HepG2 (cell line): ENCODE measurements at regions not wholly inside any gene's neighbourhood (a gene's known extent, or its start where the extent isn't known, plus 50 kb on each side); places are given as distances from the start of the nearest gene placed in this dataset.

ENCODE experiments used
- ATAC-seq: fragments of 200-7000 bp; cut with Tn5 transposase; 3 replicates; pipeline ENCODE4 v1.9.1; 2020; ENCODE audit warnings: mild to moderate bottlenecking, moderate library complexity
- BruUV-seq: library from RNA; stranded (reverse); fragments of 400-500 nt; replicated peaks from 2 replicates; lab custom pipeline; 2021; lab: Mats Ljungman, UMichigan
- CTCF ChIA-PET: fragments of 300-600 bp; formaldehyde crosslinking; extraction: SDS; loops from one replicate; lab custom pipeline; 2021; ENCODE audit warnings: low total read pairs, inconsistent platforms, low intra/inter-chr PET ratio; lab: Yijun Ruan, JAX
- POLR2A ChIA-PET: fragments of 350-600 bp; sonication (Branson Sonifier 250); formaldehyde crosslinking; loops from one replicate; lab custom pipeline; 2020; ENCODE audit warnings: antibody characterized with exemption, inconsistent platforms; lab: Yijun Ruan, JAX
- DNase-seq: peaks from one replicate; pipeline ENCODE4 v3.0.0-alpha.2; 2015; ENCODE audit warnings: low spot score
- FAIRE-seq: peaks from 3 replicates; lab custom pipeline; 2011; peaks lifted over from hg19 to GRCh38; lab: Jason Lieb, UNC
- H2AFZ ChIP-seq: one replicate; pipeline ENCODE4 v1.6.1; 2011; ENCODE audit warnings: low read length, inconsistent platforms
- H3K27ac ChIP-seq: fragments of 300-600 bp; 3 replicates; pipeline ENCODE4 v1.8.0; 2011; ENCODE audit warnings: mixed run types, mild to moderate bottlenecking, mixed read lengths, low read length, inconsistent platforms; ENCODE audit not compliant: insufficient read depth; ENCODE audit errors: extremely low read length
- H3K27me3 ChIP-seq, 2 experiments: fragments of 200-600 bp in 1 of 2; 2 replicates in 1 of 2; 3 replicates in 1 of 2; pipeline versions ENCODE4 v1.6.0 to v1.8.0; 2011; ENCODE audit warnings: low read length in 2 of 2, mild to moderate bottlenecking in 2 of 2, moderate library complexity in 2 of 2, inconsistent platforms in 1 of 2; ENCODE audit not compliant: insufficient read depth in 2 of 2, control insufficient read depth in 1 of 2
- H3K36me3 ChIP-seq, 2 experiments: fragments of 200-600 bp in 1 of 2; replicated peaks in 1 of 2; 2 replicates in 1 of 2; 3 replicates in 1 of 2; pipeline versions ENCODE4 v1.5.1 to v1.8.0; 2011; ENCODE audit warnings: low read length in 2 of 2, inconsistent platforms in 1 of 2; ENCODE audit not compliant: insufficient read depth in 2 of 2, control insufficient read depth in 1 of 2
- H3K4me1 ChIP-seq: 2 replicates; pipeline ENCODE4 v1.5.1; 2012; ENCODE audit warnings: low read length, inconsistent platforms; ENCODE audit not compliant: insufficient read depth
- H3K4me2 ChIP-seq: 2 replicates; pipeline ENCODE4 v1.6.0; 2011; ENCODE audit warnings: low read depth, low read length, inconsistent platforms
- H3K4me3 ChIP-seq, 3 experiments: fragments of 200-600 bp in 1 of 3; sonication (generic), shearing (Covaris generic) in 1 of 3; replicated peaks in 1 of 3; 2 replicates each; pipeline ENCODE4 v1.5.1; 2011 to 2016; ENCODE audit warnings: low read length in 3 of 3, inconsistent platforms in 2 of 3, low read depth in 2 of 3, mild to moderate bottlenecking in 2 of 3, control low read depth in 1 of 3, mixed read lengths in 1 of 3; ENCODE audit not compliant: insufficient read depth in 1 of 3
- H3K79me2 ChIP-seq: one replicate; pipeline ENCODE4 v1.6.1; 2011; ENCODE audit warnings: low read length, inconsistent platforms; ENCODE audit not compliant: insufficient read depth
- H3K9ac ChIP-seq: 2 replicates; pipeline ENCODE4 v1.6.0; 2011; ENCODE audit warnings: mild to moderate bottlenecking, low read depth, low read length, inconsistent platforms; ENCODE audit not compliant: insufficient read depth
- H3K9me3 ChIP-seq: 2 replicates; pipeline ENCODE4 v1.5.1; 2012; ENCODE audit warnings: mild to moderate bottlenecking, low read length
- H4K20me1 ChIP-seq: 2 replicates; pipeline ENCODE4 v1.6.0; 2011; ENCODE audit warnings: inconsistent platforms, mild to moderate bottlenecking, low read length, moderate library complexity; ENCODE audit not compliant: insufficient read depth
- ARNT ChIP-seq: fragments of 450-650 bp; IDR thresholded peaks from 2 replicates; pipeline ENCODE4 v1.6.1; 2017
- MAFF ChIP-seq: IDR thresholded peaks from 2 replicates; pipeline ENCODE4 v1.6.1; 2011; ENCODE audit warnings: low read depth, low read length, improper control_type of control experiment
- MAFK ChIP-seq, 2 experiments: IDR thresholded peaks in 1 of 2; conservative IDR thresholded peaks in 1 of 2; 2 replicates each; pipeline ENCODE4 v1.6.1; 2011; ENCODE audit warnings: improper control_type of control experiment in 2 of 2, low read length in 2 of 2
- MTF2 ChIP-seq: sonication (generic); formaldehyde crosslinking; IDR thresholded peaks from 2 replicates; pipeline ENCODE4 v1.5.0; 2020; ENCODE audit warnings: missing genetic modification reagents, borderline replicate concordance
- SIN3A ChIP-seq: IDR thresholded peaks from 2 replicates; pipeline ENCODE4 v1.6.1; 2011; ENCODE audit warnings: low read depth, mild to moderate bottlenecking, control low read depth, low read length, borderline replicate concordance
- ZNF446 ChIP-seq: sonication (generic); formaldehyde crosslinking; IDR thresholded peaks from 2 replicates; pipeline ENCODE4 v1.5.0; 2020; ENCODE audit warnings: mild to moderate bottlenecking, missing genetic modification reagents
- ZNF557 ChIP-seq: sonication (generic); formaldehyde crosslinking; IDR thresholded peaks from 2 replicates; pipeline ENCODE4 v1.4.0; 2020; ENCODE audit warnings: missing genetic modification reagents
- ZNF614 ChIP-seq: IDR thresholded peaks from 2 replicates; pipeline ENCODE4 v1.6.1; 2018; ENCODE audit warnings: missing biosample characterization, missing genetic modification reagents, inconsistent platforms, borderline replicate concordance
- WGBS: methylation state at CpG from one replicate; pipeline ENCODE4 v1.1.6; 2017; ENCODE audit warnings: low lambda C conversion rate; 5-methylcytosine and 5-hydroxymethylcytosine counted together
- in situ Hi-C: cut with HindIII; loops from 2 replicates; pipeline ENCODE4 v1.10.0; 2017; ENCODE audit warnings: low pct_unique_long_range_greater_than_20kb; ENCODE audit not compliant: extremely low pct_ligation_motif_present
- intact Hi-C: fragments of 100-400 bp; cut with micrococcal nuclease; formaldehyde crosslinking; loops from one replicate; pipeline ENCODE4 v1.10.0; 2022; ENCODE audit not compliant: unreplicated experiment
- TF ChIP-seq, protein P1 (sequence below): IDR thresholded peaks from 2 replicates; pipeline ENCODE4 v1.6.1; 2016; ENCODE audit warnings: mild to moderate bottlenecking
- TF ChIP-seq, protein P2 (sequence below): fragments of 450-650 bp; IDR thresholded peaks from 2 replicates; pipeline ENCODE4 v1.6.1; 2017

DNA sequence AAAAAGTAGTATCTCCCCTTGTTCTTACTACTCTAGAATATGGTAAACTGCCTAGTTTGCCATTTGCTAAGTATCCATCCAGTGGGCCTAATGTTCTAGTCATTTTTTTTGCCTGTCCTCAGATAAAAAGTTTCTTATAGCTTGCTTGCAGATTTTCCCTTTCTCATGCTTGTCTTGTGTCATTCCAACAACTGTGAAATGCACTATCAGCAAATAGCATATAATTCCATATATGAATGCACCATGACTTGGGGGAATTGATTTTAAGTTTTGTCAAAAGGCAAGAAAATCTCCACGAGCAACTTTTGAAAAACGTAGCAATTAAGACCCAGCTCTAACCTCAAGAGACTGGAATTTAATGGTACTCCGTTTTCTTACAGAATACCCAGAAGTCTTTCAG, 286.2 kb upstream of the GPR149 start:
- Histone ChIP-seq H3K9ac (no peak overlapping the region), H3K4me2 (no peak overlapping the region), H3K4me3 (no peak overlapping the region), H4K20me1 (no peaks in the 10 kb centered on the region)
- intact Hi-C loops (no loop called here), in situ Hi-C loops (no loop called here)
- FAIRE-seq, result no peak
- POLR2A ChIA-PET, result no interaction called here
- DNase-seq, result no peak
- no peak for TF ChIP-seq SIN3A
- TF ChIP-seq MAFK (conservative IDR thresholded peaks at IDR 0.05 in 1 of 2, IDR thresholded peaks at IDR 0.05 in 1 of 2; ENCODE audit: low read length in 2 of 2), result peak; percentile 48 to 71; a peak in 3 of 4 replicates
- TF ChIP-seq, protein P1, sequence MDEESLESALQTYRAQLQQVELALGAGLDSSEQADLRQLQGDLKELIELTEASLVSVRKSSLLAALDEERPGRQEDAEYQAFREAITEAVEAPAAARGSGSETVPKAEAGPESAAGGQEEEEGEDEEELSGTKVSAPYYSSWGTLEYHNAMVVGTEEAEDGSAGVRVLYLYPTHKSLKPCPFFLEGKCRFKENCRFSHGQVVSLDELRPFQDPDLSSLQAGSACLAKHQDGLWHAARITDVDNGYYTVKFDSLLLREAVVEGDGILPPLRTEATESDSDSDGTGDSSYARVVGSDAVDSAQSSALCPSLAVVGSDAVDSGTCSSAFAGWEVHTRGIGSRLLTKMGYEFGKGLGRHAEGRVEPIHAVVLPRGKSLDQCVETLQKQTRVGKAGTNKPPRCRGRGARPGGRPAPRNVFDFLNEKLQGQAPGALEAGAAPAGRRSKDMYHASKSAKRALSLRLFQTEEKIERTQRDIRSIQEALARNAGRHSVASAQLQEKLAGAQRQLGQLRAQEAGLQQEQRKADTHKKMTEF (CRISPR knock-in tag), result no peak
- no peak for TF ChIP-seq ARNT
- peak; percentile 72 for TF ChIP-seq MAFF
- no peak for TF ChIP-seq ZNF557 (CRISPR knock-in tag)
- TF ChIP-seq, all 625 proteins: peak for 2
- no peak overlapping the region for H3K27ac ChIP-seq
- no peak for ATAC-seq
- H3K79me2 ChIP-seq, result no peaks in the 10 kb centered on the region
- H2AFZ ChIP-seq, result no peak overlapping the region
- H3K27me3 ChIP-seq, result no peaks in the 10 kb centered on the region
- H3K36me3 ChIP-seq, result no peaks in the 10 kb centered on the region
- no TSS peak for BruUV-seq
- WGBS, result 0% methylated on average over 3 of the region's 3 CpGs
- CTCF ChIA-PET, result no interaction called here
- H3K9me3 ChIP-seq, result no peaks in the 10 kb centered on the region
- H3K4me1 ChIP-seq, result no peaks in the 10 kb centered on the region

GRCh38 chr3:154708554-154708953, 278.6 kb upstream of the GPR149 start:
- in situ Hi-C loops, result no loop called here
- Histone ChIP-seq H3K9ac (no peak overlapping the region), H3K9me3 (no peaks in the 10 kb centered on the region), H3K4me2 (no peak overlapping the region), H2AFZ (no peak overlapping the region), H3K4me3 (no peak overlapping the region), H3K27ac (no peak overlapping the region), H3K36me3 (no peaks in the 10 kb centered on the region), H3K27me3 (no peaks in the 10 kb centered on the region), H3K79me2 (no peaks in the 10 kb centered on the region), H3K4me1 (no peaks in the 10 kb centered on the region), H4K20me1 (no peaks in the 10 kb centered on the region)
- no TSS peak for BruUV-seq
- no peak for ATAC-seq
- no peak for FAIRE-seq
- intact Hi-C loops, result no loop called here
- TF ChIP-seq MAFK (conservative IDR thresholded peaks at IDR 0.05 in 1 of 2, IDR thresholded peaks at IDR 0.05 in 1 of 2; ENCODE audit: low read length in 2 of 2) (peak; percentile 93 to 95), MAFF (peak; percentile 95), ZNF446 (CRISPR knock-in tag) (no peak), ZNF614 (CRISPR knock-in tag) (no peak), MTF2 (CRISPR knock-in tag) (no peak)
- TF ChIP-seq, protein P2, sequence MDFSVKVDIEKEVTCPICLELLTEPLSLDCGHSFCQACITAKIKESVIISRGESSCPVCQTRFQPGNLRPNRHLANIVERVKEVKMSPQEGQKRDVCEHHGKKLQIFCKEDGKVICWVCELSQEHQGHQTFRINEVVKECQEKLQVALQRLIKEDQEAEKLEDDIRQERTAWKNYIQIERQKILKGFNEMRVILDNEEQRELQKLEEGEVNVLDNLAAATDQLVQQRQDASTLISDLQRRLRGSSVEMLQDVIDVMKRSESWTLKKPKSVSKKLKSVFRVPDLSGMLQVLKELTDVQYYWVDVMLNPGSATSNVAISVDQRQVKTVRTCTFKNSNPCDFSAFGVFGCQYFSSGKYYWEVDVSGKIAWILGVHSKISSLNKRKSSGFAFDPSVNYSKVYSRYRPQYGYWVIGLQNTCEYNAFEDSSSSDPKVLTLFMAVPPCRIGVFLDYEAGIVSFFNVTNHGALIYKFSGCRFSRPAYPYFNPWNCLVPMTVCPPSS, result no peak
- ChIA-PET CTCF (no interaction called here), POLR2A (no interaction called here)
- 6% methylated on average over 1 of the region's 1 CpG for WGBS
- no peak for DNase-seq
